CD8-positive, alpha-beta memory T cell (primary cell): ENCODE measurements at regions not wholly inside any gene's neighbourhood (a gene's known extent, or its start where the extent isn't known, plus 50 kb on each side); places are given as distances from the start of the nearest gene placed in this dataset.
A peak's percentile ranks its signal among the peaks of the same experiment; 100 is the strongest.

Source experiments
- CTCF ChIA-PET: fragments of 350-600 bp; sonication (Branson Sonifier 250); formaldehyde crosslinking; loops from one replicate; lab custom pipeline; 2021; ENCODE audit warnings: antibody characterized with exemption; lab: Charles Lee
- POLR2A ChIA-PET: fragments of 350-600 bp; sonication (Branson Sonifier 250); formaldehyde crosslinking; loops from one replicate; lab custom pipeline; 2021; ENCODE audit warnings: antibody characterized with exemption; lab: Charles Lee
- DNase-seq, 5 donors: peaks; one replicate each; pipeline versions ENCODE4 v3.0.0 to v3.0.0-alpha.2; 2020 to 2022; ENCODE audit warnings: mixed read lengths in 1 of 5
- H3K27ac ChIP-seq: one replicate; pipeline ENCODE4 v1.7.0; 2013; ENCODE audit warnings: low read depth, mild to moderate bottlenecking, low read length, moderate library complexity
- H3K27me3 ChIP-seq: 2 replicates; pipeline ENCODE4 v1.7.0; 2013; ENCODE audit warnings: low read length, mild to moderate bottlenecking; ENCODE audit not compliant: insufficient read depth, poor library complexity, severe bottlenecking
- H3K36me3 ChIP-seq: 2 replicates; pipeline ENCODE4 v1.7.0; 2013; ENCODE audit warnings: mild to moderate bottlenecking, low read length, moderate library complexity; ENCODE audit not compliant: insufficient read depth
- H3K4me1 ChIP-seq: 2 replicates; pipeline ENCODE4 v1.7.0; 2013; ENCODE audit warnings: mild to moderate bottlenecking, low read length, moderate library complexity; ENCODE audit not compliant: insufficient read depth
- H3K4me3 ChIP-seq: 2 replicates; pipeline ENCODE4 v1.7.0; 2013; ENCODE audit warnings: mild to moderate bottlenecking, low read length
- H3K9me3 ChIP-seq: 2 replicates; pipeline ENCODE4 v1.7.0; 2013; ENCODE audit warnings: mild to moderate bottlenecking, low read length
- H3K27ac Mint-ChIP-seq, 8 donors: one replicate each; pipeline ENCODE4 v1.8.0; 2020 to 2021; ENCODE audit warnings: mixed read lengths in 8 of 8, mild to moderate bottlenecking in 6 of 8, inconsistent platforms in 3 of 8, moderate library complexity in 3 of 8
- H3K27me3 Mint-ChIP-seq, 2 donors: one replicate each; pipeline ENCODE4 v1.8.0; 2020 to 2021; ENCODE audit warnings: mixed read lengths in 2 of 2, mild to moderate bottlenecking in 1 of 2, moderate library complexity in 1 of 2
- H3K36me3 Mint-ChIP-seq, 3 donors: one replicate each; pipeline ENCODE4 v1.8.0; 2020 to 2021; ENCODE audit warnings: mixed read lengths in 3 of 3, inconsistent platforms in 1 of 3, mild to moderate bottlenecking in 1 of 3
- H3K4me1 Mint-ChIP-seq, 3 donors: one replicate each; pipeline ENCODE4 v1.8.0; 2020 to 2021; ENCODE audit warnings: mixed read lengths in 3 of 3, inconsistent platforms in 1 of 3, mild to moderate bottlenecking in 1 of 3
- H3K4me3 Mint-ChIP-seq, 7 donors: one replicate each; pipeline ENCODE4 v1.8.0; 2020 to 2021; ENCODE audit warnings: mixed read lengths in 7 of 7, mild to moderate bottlenecking in 6 of 7, moderate library complexity in 4 of 7, inconsistent platforms in 2 of 7
- H3K9me3 Mint-ChIP-seq, 5 donors: one replicate each; pipeline ENCODE4 v1.8.0; 2020 to 2022; ENCODE audit warnings: mixed read lengths in 5 of 5, mild to moderate bottlenecking in 3 of 5, moderate library complexity in 2 of 5, inconsistent platforms in 1 of 5

GRCh38 chr21:15252431-15252830, 187.6 kb upstream of the NRIP1 start:
- Mint-ChIP-seq H3K4me3 (no peak overlapping the region), H3K36me3 (no peaks in the 10 kb centered on the region), H3K27me3 (peaks cover 0 to 12% of the 10 kb centered on the region in 2 donors), H3K9me3 (no peaks in the 10 kb centered on the region), H3K4me1 (no peaks in the 10 kb centered on the region), H3K27ac (no peak overlapping the region)
- H3K27me3 ChIP-seq, result no peaks in the 10 kb centered on the region
- H3K9me3 ChIP-seq, result no peaks in the 10 kb centered on the region
- no peak overlapping the region for H3K4me3 ChIP-seq
- H3K4me1 ChIP-seq, result no peaks in the 10 kb centered on the region
- H3K27ac ChIP-seq, result no peak overlapping the region
- DNase-seq, result no peak
- POLR2A ChIA-PET, result no interaction called here
- H3K36me3 ChIP-seq, result no peaks in the 10 kb centered on the region
- CTCF ChIA-PET, result no interaction called here

GRCh38 chr21:15254111-15254510, 189.3 kb upstream of the NRIP1 start:
- H3K9me3 Mint-ChIP-seq, result no peaks in the 10 kb centered on the region
- ChIA-PET POLR2A (no interaction called here), CTCF (interaction anchor here (1.1 kb wide), 1 partner anchor 172 kb away, joined by 3 read pairs; no protein-coding TSS in a partner anchor)

GRCh38 chr21:15255261-15255660, 190.5 kb upstream of the NRIP1 start:
- Mint-ChIP-seq H3K4me3 (no peak overlapping the region), H3K27ac (no peak overlapping the region), H3K36me3 (no peaks in the 10 kb centered on the region), H3K4me1 (no peaks in the 10 kb centered on the region), H3K27me3 (peaks cover 0 to 7% of the 10 kb centered on the region in 2 donors), H3K9me3 (no peaks in the 10 kb centered on the region)
- Histone ChIP-seq H3K27ac (no peak overlapping the region), H3K27me3 (no peaks in the 10 kb centered on the region), H3K36me3 (no peaks in the 10 kb centered on the region), H3K9me3 (no peaks in the 10 kb centered on the region), H3K4me1 (no peaks in the 10 kb centered on the region), H3K4me3 (no peak overlapping the region)
- POLR2A ChIA-PET, result no interaction called here
- no peak for DNase-seq
- CTCF ChIA-PET, result no interaction called here

More at GRCh38 chr21:15254111-15254510, 189.3 kb upstream of the NRIP1 start:
- Histone ChIP-seq H3K4me1 (no peaks in the 10 kb centered on the region), H3K27me3 (no peaks in the 10 kb centered on the region), H3K36me3 (no peaks in the 10 kb centered on the region), H3K4me3 (no peak overlapping the region), H3K27ac (no peak overlapping the region), H3K9me3 (no peaks in the 10 kb centered on the region)
- no peak overlapping the region for H3K27ac Mint-ChIP-seq
- no peak for DNase-seq
- H3K4me3 Mint-ChIP-seq, result no peak overlapping the region
- H3K27me3 Mint-ChIP-seq, result peaks cover 0 to 7% of the 10 kb centered on the region in 2 donors
- no peaks in the 10 kb centered on the region for H3K4me1 Mint-ChIP-seq
- no peaks in the 10 kb centered on the region for H3K36me3 Mint-ChIP-seq

- Mint-ChIP-seq H3K4me1 (no peaks in the 10 kb centered on the region), H3K27me3 (peaks cover 0 to 7% of the 10 kb centered on the region in 2 donors), H3K4me3 (no peak overlapping the region), H3K9me3 (no peaks in the 10 kb centered on the region), H3K27ac (no peak overlapping the region), H3K36me3 (no peaks in the 10 kb centered on the region)
- DNase-seq, result no peak
- ChIA-PET CTCF (no interaction called here), POLR2A (no interaction called here)
- H3K27me3 ChIP-seq, result no peaks in the 10 kb centered on the region
- no peaks in the 10 kb centered on the region for H3K4me1 ChIP-seq
- H3K9me3 ChIP-seq, result no peaks in the 10 kb centered on the region
- H3K4me3 ChIP-seq, result no peak overlapping the region
- H3K27ac ChIP-seq, result no peak overlapping the region
- no peaks in the 10 kb centered on the region for H3K36me3 ChIP-seq
Measured at GRCh38 chr21:15255763-15256162, 191.0 kb upstream of the NRIP1 start.

GRCh38 chr21:15256996-15257395, 192.2 kb upstream of the NRIP1 start:
- CTCF ChIA-PET, result no interaction called here
- no peak overlapping the region for H3K4me3 Mint-ChIP-seq

GRCh38 chr21:15257646-15258045, 192.8 kb upstream of the NRIP1 start:
- Histone ChIP-seq H3K9me3 (no peaks in the 10 kb centered on the region), H3K4me3 (no peak overlapping the region), H3K4me1 (no peaks in the 10 kb centered on the region), H3K27me3 (no peaks in the 10 kb centered on the region), H3K36me3 (no peaks in the 10 kb centered on the region), H3K27ac (no peak overlapping the region)
- Mint-ChIP-seq H3K4me3 (no peak overlapping the region), H3K9me3 (no peaks in the 10 kb centered on the region), H3K27ac (no peak overlapping the region), H3K4me1 (no peaks in the 10 kb centered on the region), H3K27me3 (no peaks in the 10 kb centered on the region), H3K36me3 (no peaks in the 10 kb centered on the region)
- ChIA-PET POLR2A (no interaction called here), CTCF (no interaction called here)
- no peak for DNase-seq

More at GRCh38 chr21:15256996-15257395, 192.2 kb upstream of the NRIP1 start:
- no peak overlapping the region for H3K27ac Mint-ChIP-seq
- no peaks in the 10 kb centered on the region for H3K27me3 ChIP-seq
- no peaks in the 10 kb centered on the region for H3K4me1 ChIP-seq
- peaks cover 0 to 1% of the 10 kb centered on the region in 2 donors for H3K27me3 Mint-ChIP-seq
- POLR2A ChIA-PET, result no interaction called here
- no peaks in the 10 kb centered on the region for H3K9me3 ChIP-seq
- H3K36me3 Mint-ChIP-seq, result no peaks in the 10 kb centered on the region
- H3K27ac ChIP-seq, result no peak overlapping the region
- no peak overlapping the region for H3K4me3 ChIP-seq
- no peaks in the 10 kb centered on the region for H3K4me1 Mint-ChIP-seq
- no peaks in the 10 kb centered on the region for H3K9me3 Mint-ChIP-seq
- H3K36me3 ChIP-seq, result no peaks in the 10 kb centered on the region
- no peak for DNase-seq

- Mint-ChIP-seq H3K36me3 (no peaks in the 10 kb centered on the region), H3K4me1 (no peaks in the 10 kb centered on the region), H3K27me3 (peaks cover 0 to 3% of the 10 kb centered on the region in 2 donors), H3K9me3 (no peaks in the 10 kb centered on the region), H3K4me3 (no peak overlapping the region), H3K27ac (peak overlapping the region in 1 of 8 donors; percentile 36)
- no peak overlapping the region for H3K4me3 ChIP-seq
- no peak for DNase-seq
- H3K9me3 ChIP-seq, result no peaks in the 10 kb centered on the region
- no peaks in the 10 kb centered on the region for H3K4me1 ChIP-seq
- ChIA-PET CTCF (no interaction called here), POLR2A (no interaction called here)
- H3K27ac ChIP-seq, result no peak overlapping the region
- no peaks in the 10 kb centered on the region for H3K27me3 ChIP-seq
- no peaks in the 10 kb centered on the region for H3K36me3 ChIP-seq
Measured at GRCh38 chr21:15259824-15260223, 195.0 kb upstream of the NRIP1 start.

GRCh38 chr21:15260604-15261003, 195.8 kb upstream of the NRIP1 start:
- H3K36me3 Mint-ChIP-seq, result no peaks in the 10 kb centered on the region
- H3K4me1 Mint-ChIP-seq, result no peaks in the 10 kb centered on the region
- Histone ChIP-seq H3K36me3 (no peaks in the 10 kb centered on the region), H3K4me3 (no peak overlapping the region), H3K4me1 (no peaks in the 10 kb centered on the region), H3K27ac (no peak overlapping the region), H3K27me3 (no peaks in the 10 kb centered on the region), H3K9me3 (no peaks in the 10 kb centered on the region)
- H3K9me3 Mint-ChIP-seq, result no peaks in the 10 kb centered on the region
- POLR2A ChIA-PET, result no interaction called here
- no peak for DNase-seq
- no peak overlapping the region for H3K4me3 Mint-ChIP-seq
- peaks cover 0 to 3% of the 10 kb centered on the region in 2 donors for H3K27me3 Mint-ChIP-seq
- H3K27ac Mint-ChIP-seq, result peak overlapping the region in 1 of 8 donors; percentile 12
- CTCF ChIA-PET, result no interaction called here
